ENCODE measurements at regions not wholly inside any gene's neighbourhood (a gene's known extent, or its start where the extent isn't known, plus 50 kb on each side); places are given as distances from the start of the nearest gene placed in this dataset.
"Not testable (repeated sequence)": the region's sequence is repeated elsewhere in the genome, so short reads cannot be mapped to it uniquely, and the experiment has no call there.

GRCh38 chr12:107583551-107583950 lies 102.0 kb upstream of the PWP1 start:
- FAIRE-seq (no peak), DNase-seq (ENCODE audit: insufficient read length, low spot score) (no peak)
- no peak for TF ChIP-seq POLR2A (IDR thresholded peaks at IDR 0.05; ENCODE audit: low read depth, low read length)

- FAIRE-seq: no peak
- TF ChIP-seq POLR2A (IDR thresholded peaks at IDR 0.05; ENCODE audit: low read depth, low read length): no peak
- no peak for DNase-seq (ENCODE audit: insufficient read length, low spot score)
Observed at GRCh38 chr12:107584563-107584962, 101.0 kb upstream of the PWP1 start.

GRCh38 chr12:107586256-107586970 lies 99.2 kb upstream of the PWP1 start:
- TF ChIP-seq POLR2A (IDR thresholded peaks at IDR 0.05; ENCODE audit: low read depth, low read length): no peak
- DNase-seq (ENCODE audit: insufficient read length, low spot score) (no peak), FAIRE-seq (no peak)

- no peak for FAIRE-seq
- no peak for DNase-seq (ENCODE audit: insufficient read length, low spot score)
- TF ChIP-seq POLR2A (IDR thresholded peaks at IDR 0.05; ENCODE audit: low read depth, low read length): no peak
Observed at GRCh38 chr12:107590413-107590812, 95.2 kb upstream of the PWP1 start.

- no peak for TF ChIP-seq POLR2A (IDR thresholded peaks at IDR 0.05; ENCODE audit: low read depth, low read length)
- DNase-seq (ENCODE audit: insufficient read length, low spot score): no peak
- FAIRE-seq: no peak
Observed at GRCh38 chr12:107590814-107591375, 94.7 kb upstream of the PWP1 start.

GRCh38 chr12:107593713-107594381 lies 91.8 kb upstream of the PWP1 start:
- DNase-seq (ENCODE audit: insufficient read length, low spot score): no peak
- TF ChIP-seq POLR2A (IDR thresholded peaks at IDR 0.05; ENCODE audit: low read depth, low read length): no peak
- FAIRE-seq: no peak

- DNase-seq (ENCODE audit: insufficient read length, low spot score) (no peak), FAIRE-seq (peak; percentile 15)
- no peak for TF ChIP-seq POLR2A (IDR thresholded peaks at IDR 0.05; ENCODE audit: low read depth, low read length)
Observed at GRCh38 chr12:107594995-107595394, 90.6 kb upstream of the PWP1 start.

- DNase-seq (ENCODE audit: insufficient read length, low spot score): no peak
Observed at GRCh38 chr12:107597695-107598410, 87.7 kb upstream of the PWP1 start.

GRCh38 chr12:107598906-107599305 lies 86.7 kb upstream of the PWP1 start:
- TF ChIP-seq POLR2A (IDR thresholded peaks at IDR 0.05; ENCODE audit: low read depth, low read length): no peak
- FAIRE-seq (no peak), DNase-seq (ENCODE audit: insufficient read length, low spot score) (no peak)

More at GRCh38 chr12:107597695-107598410, 87.7 kb upstream of the PWP1 start:
- no peak for FAIRE-seq
- no peak for TF ChIP-seq POLR2A (IDR thresholded peaks at IDR 0.05; ENCODE audit: low read depth, low read length)

- DNase-seq (ENCODE audit: insufficient read length, low spot score) (no peak), FAIRE-seq (no peak)
- TF ChIP-seq POLR2A (IDR thresholded peaks at IDR 0.05; ENCODE audit: low read depth, low read length): no peak
Observed at GRCh38 chr12:107600581-107601144, 84.9 kb upstream of the PWP1 start.

- DNase-seq (ENCODE audit: insufficient read length, low spot score) (no peak), FAIRE-seq (no peak)
- no peak for TF ChIP-seq POLR2A (IDR thresholded peaks at IDR 0.05; ENCODE audit: low read depth, low read length)
Observed at GRCh38 chr12:107602446-107602845, 83.2 kb upstream of the PWP1 start.

- FAIRE-seq (no peak), DNase-seq (ENCODE audit: insufficient read length, low spot score) (no peak)
- TF ChIP-seq POLR2A (IDR thresholded peaks at IDR 0.05; ENCODE audit: low read depth, low read length): no peak
Observed at GRCh38 chr12:107605293-107605692, 80.3 kb upstream of the PWP1 start.

GRCh38 chr12:107607464-107608392 lies 77.9 kb upstream of the PWP1 start:
- TF ChIP-seq POLR2A (IDR thresholded peaks at IDR 0.05; ENCODE audit: low read depth, low read length): no peak
- DNase-seq (ENCODE audit: insufficient read length, low spot score): peak; percentile 77
- FAIRE-seq: peak; percentile 58

GRCh38 chr12:107608779-107609178 lies 76.8 kb upstream of the PWP1 start:
- FAIRE-seq; DNase-seq (ENCODE audit: insufficient read length, low spot score): not testable (repeated sequence)
